GM23248 (cell line): ENCODE measurements at regions not wholly inside any gene's neighbourhood (a gene's known extent, or its start where the extent isn't known, plus 50 kb on each side); places are given as distances from the start of the nearest gene placed in this dataset.

Source experiments
- EZH2 ChIP-seq: fragments of 200-600 bp; sonication (generic); IDR thresholded peaks from 2 replicates; pipeline ENCODE4 v1.6.1; 2018; ENCODE audit warnings: antibody characterized with exemption, mild to moderate bottlenecking; ENCODE audit not compliant: insufficient read depth, poor library complexity, severe bottlenecking
- EZH2phosphoT487 ChIP-seq: fragments of 200-600 bp; sonication (generic); IDR thresholded peaks from 2 replicates; pipeline ENCODE4 v1.6.1; 2018; ENCODE audit warnings: antibody characterized with exemption, moderate library complexity, mild to moderate bottlenecking, low read depth; ENCODE audit not compliant: insufficient read depth

DNA sequence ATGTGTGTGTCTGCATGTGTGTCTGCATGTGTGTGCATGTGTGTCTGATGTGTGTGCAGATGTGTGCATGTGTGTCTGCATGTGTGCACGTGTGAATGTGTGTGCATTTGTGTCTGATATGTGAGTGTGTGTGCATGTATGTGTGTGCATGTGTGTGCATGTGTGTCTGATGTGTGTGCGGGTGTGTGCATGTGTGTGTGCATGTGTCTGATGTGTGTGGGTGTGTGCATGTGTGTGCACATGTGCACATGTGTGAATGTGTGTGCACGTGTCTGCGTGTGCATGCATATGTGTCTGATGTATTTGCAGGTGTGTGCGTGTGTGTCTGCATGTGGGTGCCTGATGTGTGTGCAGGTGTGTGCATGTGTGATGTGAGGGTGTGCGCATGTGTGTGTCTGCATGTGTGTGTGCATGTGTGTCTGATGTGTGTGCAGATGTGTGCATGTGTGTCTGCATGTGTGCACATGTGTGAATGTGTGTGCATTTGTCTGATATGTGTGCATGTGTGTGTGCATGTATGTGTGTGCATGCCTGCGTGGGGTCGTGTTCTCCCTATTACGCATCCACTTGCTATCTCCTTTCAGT lies 470.1 kb upstream of the HS6ST1 start:
- TF ChIP-seq EZH2phosphoT487 (no peak), EZH2 (no peak)
